Choroid plexus epithelial cell (primary cell): ENCODE measurements at regions not wholly inside any gene's neighbourhood (a gene's known extent, or its start where the extent isn't known, plus 50 kb on each side); places are given as distances from the start of the nearest gene placed in this dataset.

Experiments used
- DNase-seq: peaks from one replicate; pipeline ENCODE4 v3.0.0-alpha.2; 2010; ENCODE audit warnings: low read depth
- H3K4me3 ChIP-seq: 2 replicates; pipeline ENCODE4 v1.5.1; 2011; ENCODE audit warnings: low read depth, mild to moderate bottlenecking, control low read depth, low read length, moderate library complexity
- TF ChIP-seq, protein P1 (sequence below): conservative IDR thresholded peaks from 2 replicates; pipeline ENCODE4 v1.5.1; 2011; ENCODE audit warnings: low read depth, mild to moderate bottlenecking, control low read depth, inconsistent platforms, low read length, moderate library complexity

DNA sequence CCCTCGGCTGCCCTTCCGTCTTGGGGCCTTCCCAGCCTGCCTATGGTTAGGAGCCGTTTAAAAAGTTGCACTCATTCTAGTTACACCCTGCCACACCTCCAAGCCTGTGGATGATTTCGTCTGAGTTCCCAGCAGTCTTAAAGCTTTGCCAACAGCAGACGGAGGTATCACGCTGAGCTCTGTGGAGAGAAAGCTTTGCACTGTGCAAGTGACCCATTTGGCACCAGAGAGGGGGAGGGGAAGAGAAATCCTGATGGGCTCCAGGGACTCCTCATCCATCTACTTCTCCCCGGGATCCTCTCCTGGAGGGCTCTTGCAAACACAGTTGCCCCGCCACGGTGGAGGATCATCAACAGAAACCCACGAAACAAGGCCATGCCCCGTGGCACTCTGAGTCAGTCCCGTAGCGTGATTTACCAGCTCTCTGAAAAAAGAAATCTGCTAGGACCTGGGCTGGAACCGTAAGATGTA, 98.8 kb upstream of the CITED2 start:
- no peak overlapping the region for H3K4me3 ChIP-seq
- TF ChIP-seq, protein P1, sequence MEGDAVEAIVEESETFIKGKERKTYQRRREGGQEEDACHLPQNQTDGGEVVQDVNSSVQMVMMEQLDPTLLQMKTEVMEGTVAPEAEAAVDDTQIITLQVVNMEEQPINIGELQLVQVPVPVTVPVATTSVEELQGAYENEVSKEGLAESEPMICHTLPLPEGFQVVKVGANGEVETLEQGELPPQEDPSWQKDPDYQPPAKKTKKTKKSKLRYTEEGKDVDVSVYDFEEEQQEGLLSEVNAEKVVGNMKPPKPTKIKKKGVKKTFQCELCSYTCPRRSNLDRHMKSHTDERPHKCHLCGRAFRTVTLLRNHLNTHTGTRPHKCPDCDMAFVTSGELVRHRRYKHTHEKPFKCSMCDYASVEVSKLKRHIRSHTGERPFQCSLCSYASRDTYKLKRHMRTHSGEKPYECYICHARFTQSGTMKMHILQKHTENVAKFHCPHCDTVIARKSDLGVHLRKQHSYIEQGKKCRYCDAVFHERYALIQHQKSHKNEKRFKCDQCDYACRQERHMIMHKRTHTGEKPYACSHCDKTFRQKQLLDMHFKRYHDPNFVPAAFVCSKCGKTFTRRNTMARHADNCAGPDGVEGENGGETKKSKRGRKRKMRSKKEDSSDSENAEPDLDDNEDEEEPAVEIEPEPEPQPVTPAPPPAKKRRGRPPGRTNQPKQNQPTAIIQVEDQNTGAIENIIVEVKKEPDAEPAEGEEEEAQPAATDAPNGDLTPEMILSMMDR = no peak
- DNase-seq = peak; percentile 86

DNA sequence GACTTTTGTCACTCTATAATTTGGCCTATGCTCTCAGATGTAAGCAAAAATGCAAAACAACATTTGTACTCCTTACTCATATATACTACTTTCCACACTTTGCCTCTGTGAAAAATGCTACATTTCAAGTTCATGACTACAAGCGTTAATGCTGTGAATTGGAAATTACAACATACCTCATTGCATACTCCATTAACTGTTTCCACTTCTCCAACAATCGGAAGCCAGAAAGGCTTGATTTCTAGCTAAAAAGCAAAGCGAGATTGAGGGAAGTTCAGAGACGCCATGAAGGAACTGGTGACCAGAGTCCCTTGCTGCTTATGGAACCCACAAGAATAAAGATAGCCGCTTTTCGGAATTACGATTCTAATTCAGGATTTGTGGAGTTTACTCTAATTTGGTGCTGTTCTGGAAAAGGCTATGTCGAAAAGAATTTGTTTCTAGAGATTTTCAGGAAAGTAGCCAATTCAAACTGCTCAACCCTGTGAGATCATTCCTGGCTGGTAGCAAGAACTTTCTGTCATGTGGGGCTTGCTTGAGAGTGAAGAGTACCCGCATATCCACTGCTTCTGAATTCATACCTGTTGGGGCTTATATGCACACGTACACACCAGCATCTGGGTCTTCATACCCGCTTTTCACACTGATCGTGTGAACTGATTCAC, 98.0 kb upstream of the CITED2 start:
- H3K4me3 ChIP-seq = no peak overlapping the region
- TF ChIP-seq, protein P1 = no peak
- peak; percentile 52 for DNase-seq

DNA sequence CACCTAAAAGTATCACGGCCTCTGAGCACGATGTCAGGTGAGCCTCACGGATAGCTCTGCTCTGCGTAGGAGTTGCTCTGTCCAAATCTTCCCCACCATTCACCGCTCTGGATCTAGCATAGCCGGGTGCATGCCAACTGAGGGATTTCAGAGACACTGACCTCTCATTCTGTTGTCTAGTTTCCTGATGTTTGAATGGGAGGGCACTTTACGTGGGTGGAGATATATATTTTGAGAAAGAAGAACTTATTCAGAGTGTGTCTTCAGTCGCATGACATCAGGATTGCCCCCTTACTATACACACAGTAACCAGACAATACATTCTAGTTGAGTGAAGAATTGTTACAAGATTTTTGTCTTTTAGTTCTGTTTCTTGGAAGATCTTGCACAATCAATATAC, 96.5 kb upstream of the CITED2 start:
- TF ChIP-seq, protein P1 = no peak
- no peak for DNase-seq
- H3K4me3 ChIP-seq = no peak overlapping the region

DNA sequence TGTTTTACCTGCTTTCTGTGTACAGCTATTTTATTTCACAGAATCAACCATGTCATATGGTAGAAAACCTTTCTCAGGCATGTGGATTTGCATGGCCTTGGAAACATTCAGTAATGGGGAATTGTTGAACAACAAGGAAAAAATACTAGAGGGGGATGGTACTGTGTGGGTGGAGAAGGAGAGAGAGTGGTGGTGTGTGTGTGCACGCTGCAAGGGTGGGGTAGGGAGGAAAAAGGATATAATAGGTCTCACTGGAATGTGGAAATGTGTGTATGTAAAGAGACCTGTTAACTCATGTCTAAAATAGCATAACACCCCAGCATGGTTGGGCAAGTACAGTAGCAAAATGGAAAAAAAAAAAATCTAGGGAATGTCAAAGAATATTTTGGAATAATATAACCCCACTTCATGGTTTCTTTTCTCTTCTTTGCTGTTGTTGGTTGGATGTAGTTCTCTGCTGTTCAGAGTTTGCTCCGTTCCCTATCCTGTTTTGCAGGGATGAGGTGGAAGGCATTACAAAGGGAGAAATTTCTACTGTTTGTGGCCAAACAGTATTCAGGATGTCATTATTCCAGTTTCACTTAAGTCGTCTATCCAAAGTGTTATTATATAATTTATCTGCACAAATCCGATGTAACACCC, 93.9 kb upstream of the CITED2 start:
- DNase-seq = no peak
- no peak overlapping the region for H3K4me3 ChIP-seq
- TF ChIP-seq, protein P1 = no peak

DNA sequence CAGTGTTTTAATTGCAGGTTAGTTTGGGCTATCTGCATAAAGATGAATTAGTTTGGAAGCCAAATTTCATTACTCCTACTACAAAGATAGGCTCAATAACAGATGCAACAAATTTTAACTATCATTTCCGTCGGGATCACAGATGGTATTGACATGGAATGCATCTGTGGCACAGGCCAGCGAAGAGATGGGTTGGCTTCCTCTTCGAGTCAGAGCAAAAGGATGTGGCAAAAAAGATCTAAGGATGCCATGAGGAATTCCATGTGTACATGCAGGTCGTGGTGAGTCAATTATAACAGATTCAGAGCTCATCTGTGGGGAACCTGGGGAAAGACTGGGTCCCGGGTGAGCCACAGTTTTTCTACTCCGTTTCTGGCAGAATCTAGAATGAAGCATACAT, 83.0 kb upstream of the CITED2 start:
- H3K4me3 ChIP-seq = no peak overlapping the region
- TF ChIP-seq, protein P1 = no peak
- DNase-seq = no peak

DNA sequence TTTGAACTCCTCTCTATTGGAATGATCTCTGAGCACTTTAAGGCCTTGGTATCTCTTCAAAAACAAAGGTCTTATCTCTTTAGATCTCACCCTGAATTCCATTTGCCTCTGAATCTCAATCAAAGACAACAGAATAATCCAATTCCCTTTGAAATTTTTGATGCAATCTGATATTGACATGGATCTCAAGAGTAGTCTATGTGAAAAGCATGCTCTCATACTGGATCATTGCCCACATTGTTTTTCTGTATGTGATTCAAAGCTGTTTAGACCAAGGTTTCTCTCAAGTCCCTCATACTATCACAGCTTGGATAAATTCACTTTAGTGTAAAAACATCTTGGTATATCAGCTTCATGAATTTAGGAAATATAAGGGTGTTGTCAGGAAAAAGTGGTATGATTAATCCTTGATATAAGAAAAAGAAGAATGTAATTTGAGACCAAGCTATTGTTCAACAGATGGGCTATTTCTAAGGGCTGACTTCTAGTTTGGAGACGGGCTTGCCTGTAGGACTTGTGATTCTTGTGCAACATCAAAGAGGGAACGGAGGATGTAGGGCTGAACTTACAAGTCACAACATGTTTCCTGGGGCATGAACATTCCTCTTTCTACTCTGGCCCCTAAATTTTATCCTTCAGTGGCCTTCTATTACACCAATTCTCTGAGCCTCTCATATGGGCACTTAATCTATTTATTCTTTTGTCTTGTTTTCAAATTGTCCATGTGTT, 77.9 kb upstream of the CITED2 start:
- H3K4me3 ChIP-seq = no peak overlapping the region
- peak; percentile 90 for DNase-seq
- TF ChIP-seq, protein P1 = no peak
